AG04450 (cell line): ENCODE measurements at regions not wholly inside any gene's neighbourhood (a gene's known extent, or its start where the extent isn't known, plus 50 kb on each side); places are given as distances from the start of the nearest gene placed in this dataset.
"Not testable (repeated sequence)": the region's sequence is repeated elsewhere in the genome, so short reads cannot be mapped to it uniquely, and the experiment has no call there.

Experiments used
- CTCF ChIA-PET: fragments of 300-600, 350-600 bp; formaldehyde crosslinking; extraction: SDS; loops from one replicate; lab custom pipeline; 2022; ENCODE audit warnings: antibody characterized with exemption, inconsistent platforms; lab: Charles Lee
- POLR2A ChIA-PET: fragments of 350-600 bp; formaldehyde crosslinking; extraction: SDS; loops from one replicate; lab custom pipeline; 2021; ENCODE audit warnings: antibody characterized with exemption, inconsistent platforms; lab: Yijun Ruan, JAX
- DNase-seq: peaks from one replicate; pipeline ENCODE4 v3.0.0-alpha.2; 2011; ENCODE audit warnings: low read depth, low spot score
- H3K27ac ChIP-seq: one replicate; pipeline ENCODE4 v1.5.1; 2012; ENCODE audit warnings: low read depth, low read length, control low read depth
- H3K27me3 ChIP-seq: one replicate; pipeline ENCODE4 v1.6.0; 2012; ENCODE audit warnings: low read length; ENCODE audit not compliant: control insufficient read depth, insufficient read depth
- H3K4me3 ChIP-seq: 2 replicates; pipeline ENCODE4 v1.5.1; 2011; ENCODE audit warnings: mild to moderate bottlenecking, low read depth, low read length, control low read depth
- H3K9me3 ChIP-seq: 2 replicates; pipeline ENCODE4 v1.5.1; 2012; ENCODE audit warnings: low read length; ENCODE audit not compliant: control insufficient read depth, insufficient read depth
- CTCF ChIP-seq: IDR thresholded peaks from 2 replicates; pipeline ENCODE4 v1.5.1; 2011; ENCODE audit warnings: low read depth, low read length, control low read depth, inconsistent platforms

- ChIA-PET POLR2A (no interaction called here), CTCF (no interaction called here)
- no peak for DNase-seq
- H3K27ac ChIP-seq = no peak overlapping the region
- H3K27me3 ChIP-seq = no peaks in the 10 kb centered on the region
- no peak overlapping the region for H3K4me3 ChIP-seq
- no peak for TF ChIP-seq CTCF
- no peaks in the 10 kb centered on the region for H3K9me3 ChIP-seq
These were observed 109.5 kb downstream of the TAF11L14 start for GRCh38 chr5:17743580-17744435.

- CTCF ChIA-PET = no interaction called here
- TF ChIP-seq CTCF = no peak
These were observed 113.9 kb downstream of the TAF11L14 start for GRCh38 chr5:17748201-17748600.

GRCh38 chr5:17748941-17749340, 114.7 kb downstream of the TAF11L14 start:
- TF ChIP-seq CTCF = no peak
- Histone ChIP-seq H3K4me3 (no peak overlapping the region), H3K9me3 (no peaks in the 10 kb centered on the region), H3K27me3 (no peaks in the 10 kb centered on the region), H3K27ac (no peak overlapping the region)
- POLR2A ChIA-PET = no interaction called here
- CTCF ChIA-PET = no interaction called here
- DNase-seq = no peak

More at GRCh38 chr5:17748201-17748600, 113.9 kb downstream of the TAF11L14 start:
- POLR2A ChIA-PET = no interaction called here
- Histone ChIP-seq H3K9me3 (no peaks in the 10 kb centered on the region), H3K4me3 (no peak overlapping the region), H3K27me3 (no peaks in the 10 kb centered on the region), H3K27ac (no peak overlapping the region)
- DNase-seq = no peak

- H3K9me3 ChIP-seq, POLR2A ChIA-PET, DNase-seq, H3K4me3 ChIP-seq, CTCF ChIA-PET, H3K27ac ChIP-seq, H3K27me3 ChIP-seq: not testable (repeated sequence)
These were observed 121.1 kb downstream of the TAF11L14 start for GRCh38 chr5:17755406-17755805.

GRCh38 chr5:17761326-17761725, 127.1 kb downstream of the TAF11L14 start:
- POLR2A ChIA-PET = no interaction called here
- Histone ChIP-seq H3K9me3 (no peaks in the 10 kb centered on the region), H3K4me3 (no peak overlapping the region), H3K27ac (no peak overlapping the region), H3K27me3 (no peaks in the 10 kb centered on the region)
- CTCF ChIA-PET = no interaction called here
- TF ChIP-seq CTCF = no peak
- DNase-seq = no peak
